RPMI7951 (cell line): ENCODE measurements at regions not wholly inside any gene's neighbourhood (a gene's known extent, or its start where the extent isn't known, plus 50 kb on each side); places are given as distances from the start of the nearest gene placed in this dataset.
"Not testable (repeated sequence)": the region's sequence is repeated elsewhere in the genome, so short reads cannot be mapped to it uniquely, and the experiment has no call there.

Experiments used
- DNase-seq: peaks from one replicate; pipeline ENCODE4 v3.0.0-alpha.2; 2012; ENCODE audit warnings: low read depth

GRCh38 chr6:121548131-121548530, 112.7 kb downstream of the GJA1 start:
- DNase-seq, result no peak

DNA sequence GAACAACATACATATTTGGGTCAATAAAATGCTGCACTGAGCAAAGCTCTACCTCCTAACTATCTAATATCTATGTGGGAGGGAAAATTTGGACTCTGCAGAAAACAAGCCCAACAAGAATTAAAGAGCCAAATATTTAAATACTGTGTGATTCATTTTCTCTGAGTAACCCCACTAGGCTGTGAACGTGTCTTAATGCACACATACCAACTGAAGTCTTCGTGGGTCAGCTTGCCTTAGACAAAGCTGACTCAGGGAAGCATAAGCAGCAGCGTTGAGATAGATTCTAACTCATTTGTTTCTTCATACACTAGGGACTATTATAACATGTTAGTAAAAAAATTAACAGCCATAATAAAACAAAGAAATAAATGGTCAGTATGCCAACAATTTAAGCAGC, 114.3 kb downstream of the GJA1 start:
- DNase-seq, result peak; percentile 87

DNA sequence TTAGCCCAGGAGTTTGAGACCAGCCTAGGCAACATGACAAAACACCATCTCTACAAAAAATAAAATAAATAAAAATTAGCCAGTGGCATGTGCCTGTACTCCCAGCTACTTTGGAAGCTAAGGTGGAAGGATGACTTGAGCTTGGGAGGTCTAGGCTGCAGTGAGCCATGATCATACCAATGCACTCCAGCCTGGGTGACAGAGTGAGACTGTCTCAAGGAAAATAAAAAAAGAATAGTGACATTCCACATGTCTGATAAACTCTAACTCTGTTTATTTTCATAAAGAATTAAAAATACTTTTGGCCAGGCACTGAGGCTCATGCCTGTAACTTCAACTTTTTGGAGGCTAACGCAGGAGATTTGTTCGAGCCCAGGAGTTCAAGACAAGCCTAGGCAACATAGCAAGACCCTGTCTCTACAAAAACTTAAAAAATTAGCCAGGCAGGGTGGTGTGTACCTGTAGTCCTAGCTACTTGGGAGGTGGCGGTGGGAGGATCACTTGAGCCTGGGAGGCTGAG, 115.1 kb downstream of the GJA1 start:
- no peak for DNase-seq

- DNase-seq, result no peak
Measured at GRCh38 chr6:121555201-121555600, 119.8 kb downstream of the GJA1 start.

GRCh38 chr6:121556149-121556548, 120.7 kb downstream of the GJA1 start:
- not testable (repeated sequence) for DNase-seq

- no peak for DNase-seq
Measured at GRCh38 chr6:121557146-121557940, 121.9 kb downstream of the GJA1 start.

GRCh38 chr6:121559611-121560269, 124.3 kb downstream of the GJA1 start:
- no peak for DNase-seq

DNA sequence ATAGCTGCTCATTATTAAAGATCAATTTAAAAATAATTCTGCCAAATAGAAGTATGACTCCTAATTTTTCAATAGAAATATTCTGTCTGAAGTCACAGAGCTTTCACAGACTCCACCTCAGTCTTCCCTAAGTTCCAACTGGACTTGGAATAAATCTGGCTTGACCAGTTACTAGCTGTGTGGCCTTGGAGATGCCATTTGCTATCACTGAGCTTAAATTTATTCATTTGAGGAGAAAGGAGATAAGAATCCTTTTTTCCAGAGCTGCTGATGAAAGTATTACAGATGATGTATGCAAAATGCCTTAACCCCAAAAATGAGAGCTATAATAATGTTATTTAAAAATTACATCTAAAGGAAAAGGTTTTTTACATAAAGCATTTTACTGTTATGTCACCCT, 125.0 kb downstream of the GJA1 start:
- DNase-seq, result no peak

- no peak for DNase-seq
Measured at GRCh38 chr6:121563286-121563685, 127.8 kb downstream of the GJA1 start.

DNA sequence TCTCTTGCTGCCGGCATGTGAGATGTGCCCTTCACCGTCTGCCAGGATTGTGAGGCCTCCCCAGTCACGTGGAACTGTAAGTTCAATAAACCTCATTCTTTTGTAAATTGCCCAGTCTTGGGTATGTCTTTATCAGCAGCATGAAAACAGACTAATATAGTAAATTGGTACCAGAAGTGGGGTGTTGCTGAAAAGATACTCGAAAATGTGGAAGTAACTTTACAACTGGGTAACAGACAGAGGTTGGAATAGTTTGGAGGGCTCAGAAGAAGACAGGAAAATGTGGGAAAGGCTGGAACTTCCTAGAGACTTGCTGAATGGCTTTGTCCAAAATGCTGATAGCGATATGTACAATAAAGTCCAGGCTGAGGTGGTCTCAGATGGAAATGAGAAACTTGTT, 129.1 kb downstream of the GJA1 start:
- not testable (repeated sequence) for DNase-seq

GRCh38 chr6:121571455-121571854, 136.0 kb downstream of the GJA1 start:
- no peak for DNase-seq

DNA sequence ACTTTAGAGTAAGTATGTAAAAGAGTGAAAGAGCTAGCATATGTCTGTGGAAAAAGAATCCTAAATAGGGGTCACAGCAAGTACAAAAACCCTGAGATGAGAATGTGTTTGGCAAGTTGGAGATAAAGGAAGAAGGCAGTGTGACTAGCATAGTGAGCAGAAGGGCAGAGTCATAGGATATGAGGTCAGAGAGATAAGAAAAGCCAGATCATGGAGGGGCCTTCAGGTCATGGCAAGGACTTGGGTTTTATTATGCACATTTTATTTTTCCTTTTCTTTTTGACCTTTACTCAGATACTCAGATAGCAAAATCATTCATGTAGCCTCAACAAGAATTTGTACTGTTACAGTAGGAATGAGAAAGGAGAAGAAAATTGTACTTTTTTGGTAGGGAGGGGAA, 138.0 kb downstream of the GJA1 start:
- DNase-seq, result no peak

- DNase-seq, result no peak
Measured at GRCh38 chr6:121578216-121578615, 142.8 kb downstream of the GJA1 start.

DNA sequence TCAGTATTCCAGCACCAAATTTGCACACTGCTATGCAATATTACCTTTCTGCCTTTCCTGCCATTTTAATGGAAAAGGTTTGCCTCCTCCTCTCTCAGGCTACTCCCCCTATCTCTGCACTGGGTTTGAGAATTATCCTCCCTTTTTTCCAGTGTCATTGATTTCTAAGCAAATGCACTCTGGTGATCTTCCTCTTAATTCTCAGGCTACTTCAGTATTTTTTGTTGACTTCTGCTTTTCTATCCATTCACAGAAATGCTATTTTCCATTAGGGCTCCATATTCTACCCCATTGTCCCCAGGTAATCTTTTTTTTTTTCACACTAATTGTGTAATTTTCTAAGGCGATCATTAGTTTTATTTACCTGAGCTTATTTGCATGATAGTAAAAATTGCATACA, 144.0 kb downstream of the GJA1 start:
- no peak for DNase-seq

DNA sequence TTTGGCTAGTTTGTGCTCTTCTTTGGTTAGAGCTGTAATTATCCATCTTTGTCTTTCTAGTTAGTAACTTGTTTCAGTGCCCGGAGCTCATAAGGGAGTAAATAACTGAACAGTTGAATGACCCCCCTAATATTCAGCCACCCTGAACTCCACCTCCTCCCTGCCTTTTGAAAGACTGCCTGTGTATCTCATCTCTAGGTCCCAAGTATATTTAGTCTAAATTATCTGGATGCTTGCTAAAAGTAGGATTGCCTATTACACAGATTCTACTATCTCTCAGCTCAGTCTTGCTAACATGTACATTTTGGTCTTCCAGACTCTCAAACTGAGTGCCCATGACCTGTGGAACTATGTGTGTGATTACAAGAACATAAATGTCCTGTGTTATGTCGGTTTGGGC, 145.9 kb downstream of the GJA1 start:
- DNase-seq, result no peak

GRCh38 chr6:121582262-121582661, 146.8 kb downstream of the GJA1 start:
- no peak for DNase-seq

DNA sequence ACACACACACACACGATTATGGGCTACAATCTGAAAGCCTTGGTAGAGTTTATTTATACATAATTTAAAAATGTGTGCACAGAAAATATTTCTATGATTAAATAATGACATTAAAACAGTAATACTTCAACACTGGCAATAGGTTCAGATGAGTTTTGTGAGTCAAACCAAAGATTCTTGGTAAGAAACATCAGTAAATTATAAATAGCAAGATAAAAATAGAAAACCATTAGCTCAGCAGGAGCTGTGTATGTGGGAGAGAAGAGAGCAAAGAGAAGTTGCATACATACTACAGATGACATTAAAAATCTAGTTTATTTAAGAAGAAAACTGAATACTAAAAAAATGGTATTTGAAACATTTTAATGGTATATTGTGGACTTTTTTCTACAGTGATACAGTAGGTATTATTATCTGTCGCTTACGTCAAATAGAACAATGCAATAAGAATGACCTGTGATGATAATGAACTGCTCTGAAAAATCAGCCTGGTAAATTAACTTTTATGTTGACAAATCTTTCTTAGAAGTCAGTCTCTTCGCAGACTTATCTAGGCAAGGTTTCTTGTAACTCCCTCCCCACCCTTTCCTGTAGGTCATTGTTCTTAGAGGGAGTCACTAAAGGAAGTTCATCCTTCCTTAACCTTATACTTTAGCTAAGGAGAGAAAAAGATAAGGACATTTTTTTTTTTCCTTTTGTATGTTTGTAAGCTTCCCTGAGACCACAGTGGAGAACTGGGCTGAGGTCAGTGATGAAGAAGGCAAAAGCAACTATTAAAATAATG, 149.3 kb downstream of the GJA1 start:
- no peak for DNase-seq

DNA sequence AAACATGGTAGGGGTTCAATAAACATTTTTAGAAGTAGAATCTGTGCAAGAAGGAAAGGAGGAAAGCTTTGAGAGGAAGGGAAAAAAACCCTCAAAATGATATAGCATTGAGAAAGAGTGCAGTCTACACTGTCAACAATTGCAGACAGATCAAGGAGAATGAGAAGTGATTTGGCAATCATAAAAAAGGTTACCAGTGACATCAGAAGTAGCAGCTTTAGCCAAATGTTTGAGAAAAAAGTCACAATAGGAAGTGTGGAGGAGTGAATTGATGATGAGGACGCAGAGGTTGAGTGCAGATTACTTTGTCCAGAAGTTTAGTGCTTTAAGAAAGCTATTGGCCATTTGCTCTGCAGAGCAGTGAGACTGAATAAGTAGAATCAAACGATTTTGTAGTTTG, 155.0 kb downstream of the GJA1 start:
- DNase-seq, result no peak

GRCh38 chr6:121590916-121591315, 155.5 kb downstream of the GJA1 start:
- DNase-seq, result no peak

- DNase-seq, result no peak
Measured at GRCh38 chr6:121592261-121592935, 157.0 kb downstream of the GJA1 start.

DNA sequence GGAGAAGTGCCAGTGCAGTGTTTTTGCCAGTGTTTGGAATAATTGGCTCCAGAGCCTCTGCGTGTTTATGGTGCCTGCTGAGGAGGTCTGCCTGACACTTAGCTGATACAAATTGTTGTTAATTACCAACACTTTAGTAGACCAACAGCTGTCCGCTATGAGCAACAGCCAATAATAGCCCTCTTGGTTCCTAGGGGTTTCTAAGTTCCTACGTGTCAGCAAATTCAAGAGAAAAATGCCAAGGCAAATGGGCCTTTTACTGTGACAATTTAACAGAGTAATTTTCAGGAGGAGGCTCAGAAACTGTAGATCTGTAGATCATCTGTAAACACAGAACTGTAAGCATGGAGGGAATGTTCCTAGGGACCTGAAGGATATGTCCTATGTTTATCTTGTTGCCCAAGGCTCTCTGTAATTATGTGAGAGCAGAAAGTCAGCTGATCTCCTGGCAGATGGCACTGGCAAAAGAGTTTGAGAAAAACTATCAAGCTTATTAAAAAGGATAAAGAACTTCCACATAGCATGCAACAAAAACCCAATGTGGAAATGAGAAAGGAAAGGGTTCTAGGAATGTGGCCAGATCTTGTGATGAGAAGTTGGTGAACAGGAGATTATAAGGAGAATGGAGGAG, 157.7 kb downstream of the GJA1 start:
- DNase-seq, result peak; percentile 31
